GM23338 (cell line): ENCODE measurements at regions not wholly inside any gene's neighbourhood (a gene's known extent, or its start where the extent isn't known, plus 50 kb on each side); places are given as distances from the start of the nearest gene placed in this dataset.

Source experiments
- ATAC-seq: fragments of 200-7000 bp; cut with Tn5 transposase; 3 replicates; pipeline ENCODE4 v1.9.1; 2020
- DNase-seq: peaks from one replicate; pipeline ENCODE4 v3.0.0-alpha.2; 2015; ENCODE audit warnings: low spot score
- H2AFZ ChIP-seq: fragments of 200-600 bp; sonication (generic); 2 replicates; pipeline ENCODE4 v1.8.0; 2016; ENCODE audit warnings: antibody characterized with exemption, mild to moderate bottlenecking, moderate library complexity
- H3F3A ChIP-seq: fragments of 200-600 bp; sonication (generic); replicated peaks from 2 replicates; pipeline ENCODE4 v1.8.0; 2017; ENCODE audit warnings: antibody characterized with exemption, mixed run types, low read depth
- H3K27ac ChIP-seq: fragments of 200-600 bp; sonication (generic); 2 replicates; pipeline ENCODE4 v1.6.1; 2016; ENCODE audit warnings: low read depth
- H3K27me3 ChIP-seq: fragments of 200-600 bp; sonication (generic); 2 replicates; pipeline ENCODE4 v1.8.0; 2016; ENCODE audit warnings: mild to moderate bottlenecking, mixed run types, moderate library complexity; ENCODE audit not compliant: insufficient read depth
- H3K36me3 ChIP-seq: fragments of 200-600 bp; sonication (generic); 2 replicates; pipeline ENCODE4 v1.8.0; 2016; ENCODE audit warnings: mild to moderate bottlenecking; ENCODE audit not compliant: insufficient read depth
- H3K4me1 ChIP-seq: fragments of 200-600 bp; sonication (generic); 2 replicates; pipeline ENCODE4 v1.8.0; 2016; ENCODE audit warnings: mild to moderate bottlenecking, moderate library complexity; ENCODE audit not compliant: insufficient read depth
- H3K4me2 ChIP-seq: fragments of 200-600 bp; sonication (generic); 2 replicates; pipeline ENCODE4 v1.7.1; 2017; ENCODE audit warnings: mixed run types
- H3K4me3 ChIP-seq: fragments of 200-600 bp; sonication (generic); 2 replicates; pipeline ENCODE4 v1.6.1; 2016; ENCODE audit warnings: mixed run types
- H3K79me2 ChIP-seq: fragments of 200-600 bp; sonication (generic); replicated peaks from 2 replicates; pipeline ENCODE4 v1.8.0; 2017; ENCODE audit warnings: mild to moderate bottlenecking; ENCODE audit not compliant: insufficient read depth
- H3K9me2 ChIP-seq: fragments of 200-600 bp; sonication (generic); 2 replicates; pipeline ENCODE4 v1.8.0; 2017; ENCODE audit not compliant: insufficient read depth
- H4K20me1 ChIP-seq: fragments of 200-600 bp; sonication (generic); replicated peaks from 2 replicates; pipeline ENCODE4 v1.8.0; 2017; ENCODE audit warnings: mild to moderate bottlenecking; ENCODE audit not compliant: insufficient read depth
- H3K27ac Mint-ChIP-seq: 2 replicates; pipeline ENCODE4 v1.8.0; 2020; ENCODE audit warnings: inconsistent platforms, mild to moderate bottlenecking, moderate library complexity, mixed read lengths
- H3K27me3 Mint-ChIP-seq: 3 replicates; pipeline ENCODE4 v1.8.0; 2022; ENCODE audit warnings: low read depth, mild to moderate bottlenecking, moderate library complexity, mixed read lengths, inconsistent platforms; ENCODE audit not compliant: insufficient read depth, poor library complexity
- H3K36me3 Mint-ChIP-seq: 3 replicates; pipeline ENCODE4 v1.8.0; 2021; ENCODE audit warnings: low read depth, mild to moderate bottlenecking, inconsistent platforms, moderate library complexity, mixed read lengths
- H3K4me1 Mint-ChIP-seq: 3 replicates; pipeline ENCODE4 v1.8.0; 2020; ENCODE audit warnings: mild to moderate bottlenecking, inconsistent platforms, mixed read lengths
- H3K4me3 Mint-ChIP-seq: 3 replicates; pipeline ENCODE4 v1.8.0; 2021; ENCODE audit warnings: moderate library complexity, mild to moderate bottlenecking, inconsistent platforms, mixed read lengths
- H3K9me3 Mint-ChIP-seq: 3 replicates; pipeline ENCODE4 v1.8.0; 2020; ENCODE audit warnings: moderate library complexity, mild to moderate bottlenecking, inconsistent platforms, mixed read lengths
- CREB1 ChIP-seq: fragments of 250-450 bp; sonication (Bioruptor Pico); IDR thresholded peaks from 2 replicates; pipeline ENCODE4 v1.5.0; 2020; ENCODE audit warnings: low read depth, mild to moderate bottlenecking, moderate library complexity
- CTCF ChIP-seq, 2 experiments: fragments of 200-600 bp in 1 of 2; sonication (generic) in 1 of 2; conservative IDR thresholded peaks; 2 replicates each; pipeline versions ENCODE4 v1.5.1 to v1.6.1; 2016 to 2017; ENCODE audit warnings: antibody characterized with exemption in 2 of 2, low read depth in 2 of 2, mild to moderate bottlenecking in 2 of 2, moderate library complexity in 1 of 2
- ETS1 ChIP-seq: IDR thresholded peaks from 2 replicates; pipeline ENCODE4 v1.6.1; 2016; ENCODE audit warnings: antibody characterized with exemption
- EZH2 ChIP-seq: fragments of 200-600 bp; sonication (generic); IDR thresholded peaks from one replicate; pipeline ENCODE4 v1.8.0; 2017; ENCODE audit warnings: antibody characterized with exemption, mild to moderate bottlenecking, low read depth; ENCODE audit not compliant: unreplicated experiment
- EZH2phosphoT487 ChIP-seq: fragments of 200-600 bp; sonication (generic); IDR thresholded peaks from one replicate; pipeline ENCODE4 v1.8.1; 2018; ENCODE audit warnings: antibody characterized with exemption; ENCODE audit not compliant: unreplicated experiment
- JUNB ChIP-seq: IDR thresholded peaks from one replicate; pipeline ENCODE4 v1.6.1; 2016; ENCODE audit warnings: antibody characterized with exemption; ENCODE audit not compliant: unreplicated experiment
- NANOG ChIP-seq: IDR thresholded peaks from 2 replicates; pipeline ENCODE4 v1.6.1; 2016; ENCODE audit warnings: antibody characterized with exemption, borderline replicate concordance
- POLR2AphosphoS5 ChIP-seq: IDR thresholded peaks from 2 replicates; pipeline ENCODE4 v1.6.1; 2016; ENCODE audit warnings: antibody characterized with exemption, low read depth
- REST ChIP-seq: IDR thresholded peaks from one replicate; pipeline ENCODE4 v1.6.1; 2018; ENCODE audit warnings: antibody characterized with exemption; ENCODE audit not compliant: unreplicated experiment
- STAT1 ChIP-seq: IDR thresholded peaks from one replicate; pipeline ENCODE4 v1.6.1; 2016; ENCODE audit warnings: antibody characterized with exemption; ENCODE audit not compliant: unreplicated experiment
- ZNF114 ChIP-seq: fragments of 250-450 bp; sonication (Bioruptor Pico); IDR thresholded peaks from 2 replicates; pipeline ENCODE4 v1.5.0; 2020; ENCODE audit warnings: mild to moderate bottlenecking, moderate library complexity
- ZNF331 ChIP-seq: fragments of 250-450 bp; sonication (Bioruptor Pico); IDR thresholded peaks from 2 replicates; pipeline ENCODE4 v1.5.0; 2020; ENCODE audit warnings: low read depth, mild to moderate bottlenecking, moderate library complexity
- ZNF462 ChIP-seq: fragments of 250-450 bp; sonication (Bioruptor Pico); IDR thresholded peaks from 2 replicates; pipeline ENCODE4 v1.5.0; 2020; ENCODE audit warnings: mild to moderate bottlenecking, moderate library complexity

- ATAC-seq (no peak), DNase-seq (no peak)
- Histone ChIP-seq H3K4me2 (no peak overlapping the region), H4K20me1 (no peaks in the 10 kb centered on the region), H3K36me3 (no peaks in the 10 kb centered on the region), H3K9me2 (0 out of 2 replicates have a peak, but pooled peaks cover 6% of the 10 kb centered on the region), H3K27ac (no peak overlapping the region), H2AFZ (no peak overlapping the region), H3K4me3 (no peak overlapping the region), H3K4me1 (no peaks in the 10 kb centered on the region; the same call in 1 of the 2 replicates), H3K79me2 (no peaks in the 10 kb centered on the region), H3K27me3 (no peaks in the 10 kb centered on the region), H3F3A (no peaks in the 10 kb centered on the region)
- H3K27ac Mint-ChIP-seq, result no peak overlapping the region
- no peak overlapping the region for H3K4me3 Mint-ChIP-seq
- H3K36me3 Mint-ChIP-seq, result no peaks in the 10 kb centered on the region
- TF ChIP-seq POLR2AphosphoS5, result no peak
- TF ChIP-seq ZNF331 (CRISPR knock-in tag), result no peak
- no peak for TF ChIP-seq NANOG
- TF ChIP-seq EZH2, result no peak
- TF ChIP-seq JUNB, result no peak
- no peak for TF ChIP-seq ZNF114 (CRISPR knock-in tag)
- no peak for TF ChIP-seq REST
- TF ChIP-seq STAT1, result no peak
- TF ChIP-seq ETS1, result no peak
- no peak for TF ChIP-seq EZH2phosphoT487
- TF ChIP-seq CTCF (conservative IDR thresholded peaks at IDR 0.05; ENCODE audit: low read depth in 2 of 2), result no peak
- no peak for TF ChIP-seq CREB1
- TF ChIP-seq ZNF462 (CRISPR knock-in tag), result no peak
- no peaks in the 10 kb centered on the region for H3K27me3 Mint-ChIP-seq
- H3K9me3 Mint-ChIP-seq, result no peaks in the 10 kb centered on the region
- H3K4me1 Mint-ChIP-seq, result peaks cover 3% of the 10 kb centered on the region; the same call in 1 of the 3 replicates
Measured at GRCh38 chr13:50670847-50671496, 172.5 kb downstream of the DLEU7 start.
